ENCODE measurements at regions not wholly inside any gene's neighbourhood (a gene's known extent, or its start where the extent isn't known, plus 50 kb on each side); places are given as distances from the start of the nearest gene placed in this dataset.

DNA sequence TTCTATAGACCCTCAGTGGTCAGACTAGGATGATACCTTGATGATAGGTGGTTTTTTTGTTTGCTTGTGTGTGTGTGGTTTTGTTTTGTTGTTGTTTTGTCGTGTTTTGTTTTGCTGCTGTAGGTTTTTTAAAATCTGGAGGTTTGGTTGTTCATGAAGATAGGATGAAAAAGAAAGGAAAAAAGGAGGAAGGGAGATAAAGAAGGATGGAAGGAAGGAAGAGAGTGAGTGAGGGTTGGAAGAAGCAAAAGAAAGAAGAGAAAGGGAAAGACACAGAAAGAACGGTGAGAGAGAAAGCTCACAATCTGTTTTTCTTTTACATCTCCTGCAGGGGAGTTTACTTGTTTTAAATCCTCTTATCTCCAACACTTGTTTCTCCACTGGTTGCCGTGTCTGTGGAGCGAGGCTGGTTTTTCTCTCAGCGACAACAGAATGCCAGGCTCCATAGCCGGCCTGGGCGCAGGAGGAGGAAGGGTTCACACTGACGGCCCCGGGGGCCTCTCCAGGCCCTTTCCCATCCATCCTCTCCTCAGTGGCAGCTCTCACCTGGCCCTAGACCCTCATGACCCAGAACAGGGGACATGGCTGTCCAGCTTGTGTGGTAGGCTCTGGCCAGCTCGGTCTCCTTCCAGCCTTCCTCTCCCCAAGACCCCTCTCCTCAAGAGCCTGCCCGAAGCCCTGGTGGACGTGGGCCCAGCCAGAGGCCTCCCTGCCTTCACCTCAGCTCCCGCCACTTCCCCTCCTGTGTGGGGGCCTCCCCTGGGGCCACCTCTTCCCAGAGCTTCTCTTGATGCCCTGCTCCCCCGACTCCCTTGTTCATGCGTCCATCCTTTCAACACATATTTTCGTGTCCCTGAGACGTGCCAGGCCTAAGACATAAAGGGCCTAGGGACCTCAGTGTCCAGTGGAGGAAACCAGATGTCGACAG lies 168.4 kb downstream of the VEGFA start:
- Mint-ChIP-seq H3K4me1 (peaks cover 36% of the 10 kb centered on the region), H3K4me3 (no peak overlapping the region), H3K27me3 (ENCODE audit: low read depth) (peaks cover 35% of the 10 kb centered on the region), H3K36me3 (no peaks in the 10 kb centered on the region), H3K9me3 (no peaks in the 10 kb centered on the region), H3K27ac (no peak overlapping the region)
- no peak for TF ChIP-seq CTCF (IDR thresholded peaks at IDR 0.05; ENCODE audit: unreplicated experiment)
- peak in 1 of 2 experiments; percentile 38 for DNase-seq (ENCODE audit: low spot score in 2 of 2, unreplicated experiment in 2 of 2)

DNA sequence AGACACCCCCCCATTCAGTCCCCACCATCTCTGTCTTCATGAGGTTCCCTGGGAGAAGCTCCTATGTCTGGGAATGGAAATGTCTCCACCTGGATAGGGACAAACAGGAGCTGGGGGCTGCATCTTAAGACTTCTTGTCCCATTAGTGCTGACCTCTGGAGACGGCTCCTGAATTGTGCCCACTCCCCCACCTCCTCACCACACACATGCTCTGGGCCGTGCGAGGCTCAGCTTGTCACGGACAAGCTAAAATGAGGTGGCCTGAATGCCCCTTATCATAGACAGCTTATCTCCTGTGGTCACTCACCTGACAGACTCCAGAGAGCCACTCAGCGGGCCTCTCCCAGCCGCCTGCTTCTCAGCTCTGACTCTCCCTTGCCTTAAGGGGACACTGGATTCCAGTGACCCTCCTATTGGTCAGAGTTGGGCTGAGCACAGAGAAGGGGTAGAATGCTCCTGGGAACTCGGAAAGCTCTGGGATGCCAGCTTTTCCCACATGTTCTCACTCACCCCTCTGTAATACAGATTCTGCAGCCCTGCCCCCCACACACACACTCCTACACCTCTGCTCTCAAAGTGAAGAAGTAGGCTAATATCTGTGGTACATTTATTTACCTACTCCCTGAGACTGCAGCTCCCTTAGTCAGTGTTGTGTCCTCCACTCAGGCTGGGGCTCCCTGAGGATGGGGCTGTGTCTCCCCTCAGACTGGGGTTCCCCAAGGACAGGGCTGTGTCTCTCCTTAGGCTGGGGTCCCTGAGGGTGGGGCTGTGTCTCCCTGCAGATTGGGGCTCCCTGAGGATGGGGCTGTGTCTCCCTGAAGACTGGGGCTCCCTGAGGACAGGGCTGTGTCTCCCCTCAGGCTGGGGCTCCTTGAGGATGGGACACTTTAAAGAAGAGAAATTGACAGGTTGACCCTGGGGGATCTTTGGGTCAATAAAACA lies 167.5 kb downstream of the VEGFA start:
- H3K4me1 Mint-ChIP-seq = peaks cover 44% of the 10 kb centered on the region
- DNase-seq (ENCODE audit: low spot score in 2 of 2, unreplicated experiment in 2 of 2) = peak; percentile 10 to 33
- no peak overlapping the region for H3K4me3 Mint-ChIP-seq

GRCh38 chr6:43936476-43936875 lies 166.5 kb downstream of the VEGFA start:
- Mint-ChIP-seq H3K27me3 (ENCODE audit: low read depth) (peaks cover 44% of the 10 kb centered on the region), H3K27ac (no peak overlapping the region), H3K4me3 (no peak overlapping the region), H3K36me3 (no peaks in the 10 kb centered on the region), H3K9me3 (no peaks in the 10 kb centered on the region), H3K4me1 (peaks cover 40% of the 10 kb centered on the region)
- no peak for TF ChIP-seq CTCF (IDR thresholded peaks at IDR 0.05; ENCODE audit: unreplicated experiment)
- DNase-seq (ENCODE audit: low spot score in 2 of 2, unreplicated experiment in 2 of 2) = peak in 1 of 2 experiments; percentile 2

More for the DNA sequence above, 167.5 kb downstream of the VEGFA start:
- Mint-ChIP-seq H3K27ac (no peak overlapping the region), H3K9me3 (no peaks in the 10 kb centered on the region), H3K36me3 (no peaks in the 10 kb centered on the region), H3K27me3 (ENCODE audit: low read depth) (peaks cover 38% of the 10 kb centered on the region)
- TF ChIP-seq CTCF (IDR thresholded peaks at IDR 0.05; ENCODE audit: unreplicated experiment) = no peak

- H3K9me3 Mint-ChIP-seq = no peaks in the 10 kb centered on the region
- H3K27ac Mint-ChIP-seq = no peak overlapping the region
- H3K36me3 Mint-ChIP-seq = no peaks in the 10 kb centered on the region
- H3K4me3 Mint-ChIP-seq = no peak overlapping the region
- TF ChIP-seq CTCF (IDR thresholded peaks at IDR 0.05; ENCODE audit: unreplicated experiment) = no peak
- DNase-seq (ENCODE audit: low spot score in 2 of 2, unreplicated experiment in 2 of 2) = no peak
- H3K4me1 Mint-ChIP-seq = peaks cover 40% of the 10 kb centered on the region
- H3K27me3 Mint-ChIP-seq (ENCODE audit: low read depth) = peaks cover 48% of the 10 kb centered on the region
Observed at GRCh38 chr6:43935921-43936439, 166.0 kb downstream of the VEGFA start.

DNA sequence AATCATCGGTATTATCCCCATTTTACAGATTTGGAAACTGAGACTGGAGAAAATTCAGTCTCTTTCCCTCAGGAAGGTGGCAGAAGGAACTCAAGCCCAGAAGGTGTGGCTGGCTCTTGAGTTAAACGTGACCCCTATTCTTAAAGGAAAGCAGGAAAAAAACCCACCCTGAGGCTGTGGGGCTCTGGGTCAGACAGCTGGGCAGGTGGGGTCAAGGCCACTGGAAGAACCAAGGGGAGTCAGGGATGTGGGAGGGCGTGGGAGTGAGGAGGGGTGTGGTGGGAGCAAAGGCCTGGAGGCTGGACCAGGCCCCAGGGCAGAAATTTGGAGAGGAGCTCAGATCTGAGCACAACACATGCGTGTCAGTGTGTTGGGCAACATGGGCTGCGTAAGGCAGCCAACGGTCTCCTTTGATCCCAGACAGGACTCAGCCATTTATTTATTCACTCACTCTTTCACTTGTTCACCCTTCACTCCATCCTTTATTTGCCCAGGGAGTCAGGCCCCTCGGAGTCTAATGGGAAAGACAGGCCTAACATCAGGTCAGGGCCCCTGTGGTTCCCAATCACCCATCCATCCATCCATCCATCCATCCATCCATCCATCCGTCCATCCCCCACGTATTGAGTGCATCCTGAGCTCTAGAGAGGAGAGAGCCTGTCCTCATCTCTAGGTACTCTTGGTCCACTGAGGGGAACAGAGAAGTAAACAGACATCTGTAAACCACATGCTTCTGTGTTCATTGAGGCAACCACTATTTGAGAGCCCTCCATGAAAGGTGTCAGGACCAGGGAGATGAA lies 165.0 kb downstream of the VEGFA start:
- H3K4me1 Mint-ChIP-seq = peaks cover 40% of the 10 kb centered on the region
- H3K27me3 Mint-ChIP-seq (ENCODE audit: low read depth) = peaks cover 55% of the 10 kb centered on the region
- no peaks in the 10 kb centered on the region for H3K36me3 Mint-ChIP-seq
- no peaks in the 10 kb centered on the region for H3K9me3 Mint-ChIP-seq
- H3K4me3 Mint-ChIP-seq = no peak overlapping the region
- no peak overlapping the region for H3K27ac Mint-ChIP-seq
- TF ChIP-seq CTCF (IDR thresholded peaks at IDR 0.05; ENCODE audit: unreplicated experiment) = no peak
- peak in 1 of 2 experiments; percentile 3 for DNase-seq (ENCODE audit: low spot score in 2 of 2, unreplicated experiment in 2 of 2)
